ENCODE measurements at regions not wholly inside any gene's neighbourhood (a gene's known extent, or its start where the extent isn't known, plus 50 kb on each side); places are given as distances from the start of the nearest gene placed in this dataset.
"Not testable (repeated sequence)": the region's sequence is repeated elsewhere in the genome, so short reads cannot be mapped to it uniquely, and the experiment has no call there.

- Histone ChIP-seq H3K79me2 (ENCODE audit: control insufficient read depth, insufficient read depth, low read length) (no peaks in the 10 kb centered on the region), H3K36me3 (ENCODE audit: control insufficient read depth, insufficient read depth, low read length) (no peaks in the 10 kb centered on the region), H3K9ac (ENCODE audit: insufficient read depth, low read length) (no peak overlapping the region), H4K20me1 (ENCODE audit: control insufficient read depth, extremely low read depth, insufficient read depth, low read length) (no peaks in the 10 kb centered on the region), H3K27ac (ENCODE audit: insufficient read depth, low read length) (no peak overlapping the region), H3K4me1 (ENCODE audit: control insufficient read depth, extremely low read depth, insufficient read depth, low read length) (no peaks in the 10 kb centered on the region), H3K4me3 (replicated peaks in 1 of 4; ENCODE audit: control extremely low read depth in 1 of 4, insufficient read depth in 1 of 4, low read depth in 3 of 4, low read length in 4 of 4) (no peak overlapping the region), H3K27me3 (ENCODE audit: control insufficient read depth, insufficient read depth, low read length) (no peaks in the 10 kb centered on the region), H3K4me2 (ENCODE audit: extremely low read depth, insufficient read depth, low read length) (no peak overlapping the region), H2AFZ (ENCODE audit: low read length) (no peak overlapping the region), H3K9me3 (ENCODE audit: control insufficient read depth, insufficient read depth, low read depth, low read length) (no peaks in the 10 kb centered on the region)
- DNase-seq (ENCODE audit: low read depth in 2 of 2): no peak
- no peak for TF ChIP-seq CTCF (conservative IDR thresholded peaks at IDR 0.05 in 1 of 2, IDR thresholded peaks at IDR 0.05 in 1 of 2; ENCODE audit: low read depth in 1 of 2, low read length in 2 of 2)
- no peak for TF ChIP-seq EZH2 (IDR thresholded peaks at IDR 0.05; ENCODE audit: low read length, missing control alignments)
These were observed 102.9 kb upstream of the MYO3A start for GRCh38 chr10:25831080-25831479.

- Histone ChIP-seq H3K9me3 (ENCODE audit: control insufficient read depth, insufficient read depth, low read depth, low read length) (no peaks in the 10 kb centered on the region), H3K27me3 (ENCODE audit: control insufficient read depth, insufficient read depth, low read length) (no peaks in the 10 kb centered on the region), H3K4me1 (ENCODE audit: control insufficient read depth, extremely low read depth, insufficient read depth, low read length) (no peaks in the 10 kb centered on the region), H2AFZ (ENCODE audit: low read length) (no peak overlapping the region), H3K4me2 (ENCODE audit: extremely low read depth, insufficient read depth, low read length) (no peak overlapping the region), H3K9ac (ENCODE audit: insufficient read depth, low read length) (no peak overlapping the region), H3K36me3 (ENCODE audit: control insufficient read depth, insufficient read depth, low read length) (no peaks in the 10 kb centered on the region), H4K20me1 (ENCODE audit: control insufficient read depth, extremely low read depth, insufficient read depth, low read length) (no peaks in the 10 kb centered on the region), H3K79me2 (ENCODE audit: control insufficient read depth, insufficient read depth, low read length) (no peaks in the 10 kb centered on the region), H3K4me3 (replicated peaks in 1 of 4; ENCODE audit: control extremely low read depth in 1 of 4, insufficient read depth in 1 of 4, low read depth in 3 of 4, low read length in 4 of 4) (no peak overlapping the region), H3K27ac (ENCODE audit: insufficient read depth, low read length) (no peak overlapping the region)
- DNase-seq (ENCODE audit: low read depth in 2 of 2): peak in 1 of 2 donors; percentile 29
- TF ChIP-seq CTCF (conservative IDR thresholded peaks at IDR 0.05 in 1 of 2, IDR thresholded peaks at IDR 0.05 in 1 of 2; ENCODE audit: low read depth in 1 of 2, low read length in 2 of 2) (no peak), EZH2 (IDR thresholded peaks at IDR 0.05; ENCODE audit: low read length, missing control alignments) (no peak)
These were observed 94.3 kb upstream of the MYO3A start for GRCh38 chr10:25839683-25840082.

GRCh38 chr10:25840875-25841274, 93.2 kb upstream of the MYO3A start:
- not testable (repeated sequence) for DNase-seq (ENCODE audit: low read depth in 2 of 2); H3K27ac ChIP-seq (ENCODE audit: insufficient read depth, low read length); H3K4me2 ChIP-seq (ENCODE audit: extremely low read depth, insufficient read depth, low read length); H3K4me1 ChIP-seq (ENCODE audit: control insufficient read depth, extremely low read depth, insufficient read depth, low read length); H4K20me1 ChIP-seq (ENCODE audit: control insufficient read depth, extremely low read depth, insufficient read depth, low read length); H3K9ac ChIP-seq (ENCODE audit: insufficient read depth, low read length); H3K36me3 ChIP-seq (ENCODE audit: control insufficient read depth, insufficient read depth, low read length); H3K9me3 ChIP-seq (ENCODE audit: control insufficient read depth, insufficient read depth, low read depth, low read length); H3K27me3 ChIP-seq (ENCODE audit: control insufficient read depth, insufficient read depth, low read length); H3K79me2 ChIP-seq (ENCODE audit: control insufficient read depth, insufficient read depth, low read length); H2AFZ ChIP-seq (ENCODE audit: low read length); H3K4me3 ChIP-seq (replicated peaks in 1 of 4; ENCODE audit: control extremely low read depth in 1 of 4, insufficient read depth in 1 of 4, low read depth in 3 of 4, low read length in 4 of 4)

Measured in fibroblast of lung (primary cell).